ENCODE measurements at regions not wholly inside any gene's neighbourhood (a gene's known extent, or its start where the extent isn't known, plus 50 kb on each side); places are given as distances from the start of the nearest gene placed in this dataset.

DNA sequence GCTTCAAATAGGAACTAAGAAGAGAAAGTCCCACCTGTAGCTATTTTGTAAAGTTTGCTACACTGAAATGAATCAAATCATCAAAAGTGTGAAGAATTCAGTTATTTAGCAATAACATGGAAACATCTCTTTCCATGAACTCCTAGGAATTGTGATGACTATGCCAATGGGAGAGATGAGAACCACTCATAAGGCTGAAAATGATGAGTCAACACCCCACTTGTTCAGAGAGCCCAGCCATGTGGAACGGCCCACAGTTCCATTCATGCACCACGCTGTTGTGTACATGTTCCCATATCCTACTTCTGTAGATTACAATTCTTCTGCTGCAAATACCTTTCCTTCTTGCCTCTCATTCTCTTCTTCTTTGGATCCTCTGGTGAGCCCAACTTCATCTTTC is 645.5 kb upstream of the ID2 start:
- no peak for DNase-seq (ENCODE audit: low read depth)
- TF ChIP-seq, protein P1, sequence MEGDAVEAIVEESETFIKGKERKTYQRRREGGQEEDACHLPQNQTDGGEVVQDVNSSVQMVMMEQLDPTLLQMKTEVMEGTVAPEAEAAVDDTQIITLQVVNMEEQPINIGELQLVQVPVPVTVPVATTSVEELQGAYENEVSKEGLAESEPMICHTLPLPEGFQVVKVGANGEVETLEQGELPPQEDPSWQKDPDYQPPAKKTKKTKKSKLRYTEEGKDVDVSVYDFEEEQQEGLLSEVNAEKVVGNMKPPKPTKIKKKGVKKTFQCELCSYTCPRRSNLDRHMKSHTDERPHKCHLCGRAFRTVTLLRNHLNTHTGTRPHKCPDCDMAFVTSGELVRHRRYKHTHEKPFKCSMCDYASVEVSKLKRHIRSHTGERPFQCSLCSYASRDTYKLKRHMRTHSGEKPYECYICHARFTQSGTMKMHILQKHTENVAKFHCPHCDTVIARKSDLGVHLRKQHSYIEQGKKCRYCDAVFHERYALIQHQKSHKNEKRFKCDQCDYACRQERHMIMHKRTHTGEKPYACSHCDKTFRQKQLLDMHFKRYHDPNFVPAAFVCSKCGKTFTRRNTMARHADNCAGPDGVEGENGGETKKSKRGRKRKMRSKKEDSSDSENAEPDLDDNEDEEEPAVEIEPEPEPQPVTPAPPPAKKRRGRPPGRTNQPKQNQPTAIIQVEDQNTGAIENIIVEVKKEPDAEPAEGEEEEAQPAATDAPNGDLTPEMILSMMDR (conservative IDR thresholded peaks at IDR 0.05; ENCODE audit: low read depth, low read length): no peak
- no peak overlapping the region for H3K4me3 ChIP-seq (ENCODE audit: low read length)

DNA sequence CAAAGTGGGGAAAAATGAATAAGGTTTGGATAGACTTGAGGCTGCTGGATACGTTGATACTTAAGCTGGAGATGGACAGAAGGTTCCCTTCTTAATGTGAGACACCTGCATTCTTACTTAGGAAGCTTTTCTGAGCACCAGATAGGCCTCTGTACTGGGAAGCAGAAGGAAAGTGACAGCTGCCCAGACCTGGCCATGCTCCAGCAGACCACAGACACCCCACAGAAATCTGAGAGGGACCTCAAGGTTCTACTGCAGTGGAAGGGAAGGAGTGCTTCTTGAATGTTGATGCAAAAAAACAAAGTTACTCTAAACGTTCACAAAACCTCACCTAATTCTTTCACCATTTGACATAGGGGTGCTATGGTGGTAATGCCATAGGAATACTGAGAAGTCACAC is 642.1 kb upstream of the ID2 start:
- TF ChIP-seq, protein P1 (conservative IDR thresholded peaks at IDR 0.05; ENCODE audit: low read depth, low read length): no peak

DNA sequence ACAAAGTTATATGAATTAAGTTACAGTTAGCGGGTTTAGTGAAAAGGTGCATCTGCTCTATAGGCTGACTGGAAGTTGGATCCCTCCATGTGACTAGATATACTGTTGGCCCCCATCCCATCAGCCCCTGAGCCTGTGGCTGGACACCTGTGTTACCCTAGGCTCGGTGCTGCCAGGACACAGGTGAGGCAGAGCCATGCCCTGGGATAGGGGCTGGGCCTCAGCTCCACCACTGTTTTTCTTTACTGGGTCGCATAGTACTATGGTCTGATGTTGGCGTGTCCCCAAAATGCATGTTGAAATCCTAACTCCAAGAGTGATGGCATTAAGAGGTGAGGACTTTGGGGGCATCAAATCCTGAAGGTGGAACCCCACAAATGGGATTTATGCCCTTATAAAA is 638.6 kb upstream of the ID2 start:
- no peak for DNase-seq (ENCODE audit: low read depth)
- no peak overlapping the region for H3K4me3 ChIP-seq (ENCODE audit: low read length)
- TF ChIP-seq, protein P1 (conservative IDR thresholded peaks at IDR 0.05; ENCODE audit: low read depth, low read length): no peak

More for the DNA sequence above, 642.1 kb upstream of the ID2 start:
- no peak for DNase-seq (ENCODE audit: low read depth)
- no peak overlapping the region for H3K4me3 ChIP-seq (ENCODE audit: low read length)

DNA sequence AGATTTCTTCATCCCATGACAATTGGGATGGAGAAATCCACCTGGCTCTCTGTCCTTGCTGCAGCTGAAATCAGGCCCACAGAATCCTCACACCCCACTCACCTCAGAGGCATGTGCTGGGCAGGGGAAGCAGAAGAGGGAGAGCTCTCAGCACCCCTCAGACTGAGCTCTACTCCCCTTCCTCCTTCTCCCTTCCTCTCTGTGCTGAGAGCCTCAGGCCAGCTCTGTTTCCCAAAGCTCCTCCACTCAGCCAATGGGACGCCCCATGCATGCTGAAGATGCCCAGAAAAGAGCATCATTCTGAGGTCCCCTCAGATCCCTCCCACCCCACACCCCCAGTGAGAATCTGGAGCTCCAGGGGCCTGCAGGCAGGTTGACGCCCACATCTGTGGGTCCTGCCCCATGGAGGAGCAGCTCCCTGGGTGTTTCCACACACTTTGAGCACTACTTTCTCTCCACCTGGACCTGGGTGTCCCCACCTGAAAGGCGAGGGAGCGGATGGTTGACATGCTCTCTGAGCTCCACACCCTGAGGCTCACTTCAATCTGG is 637.7 kb upstream of the ID2 start:
- H3K4me3 ChIP-seq (ENCODE audit: low read length): no peak overlapping the region
- TF ChIP-seq, protein P1 (conservative IDR thresholded peaks at IDR 0.05; ENCODE audit: low read depth, low read length): no peak
- DNase-seq (ENCODE audit: low read depth): no peak

DNA sequence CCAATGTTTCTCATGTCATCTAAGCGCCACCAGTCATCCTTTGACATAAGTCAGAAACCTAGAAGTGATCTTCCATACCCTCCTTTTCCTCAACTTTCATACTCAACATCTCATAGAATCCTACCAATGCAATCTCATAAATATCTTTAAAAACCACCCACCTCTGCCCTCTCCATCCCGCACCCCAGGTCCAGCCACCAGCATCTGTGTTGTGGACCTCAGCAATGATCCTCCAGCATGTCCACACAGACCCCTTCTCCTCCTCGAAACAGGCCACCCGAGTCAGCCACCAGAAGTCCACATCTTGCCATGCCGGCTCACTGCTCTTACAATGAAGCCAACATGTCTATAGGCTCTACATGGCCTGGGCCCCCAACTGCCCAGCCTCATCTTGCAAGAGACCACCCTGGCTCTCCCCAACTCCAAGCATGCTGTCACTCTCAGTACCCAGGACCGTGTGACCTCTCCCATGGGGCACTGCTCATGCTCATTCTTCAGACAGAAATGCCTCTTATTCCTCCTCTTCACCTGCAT is 636.7 kb upstream of the ID2 start:
- TF ChIP-seq, protein P1 (conservative IDR thresholded peaks at IDR 0.05; ENCODE audit: low read depth, low read length): no peak
- H3K4me3 ChIP-seq (ENCODE audit: low read length): no peak overlapping the region
- no peak for DNase-seq (ENCODE audit: low read depth)

DNA sequence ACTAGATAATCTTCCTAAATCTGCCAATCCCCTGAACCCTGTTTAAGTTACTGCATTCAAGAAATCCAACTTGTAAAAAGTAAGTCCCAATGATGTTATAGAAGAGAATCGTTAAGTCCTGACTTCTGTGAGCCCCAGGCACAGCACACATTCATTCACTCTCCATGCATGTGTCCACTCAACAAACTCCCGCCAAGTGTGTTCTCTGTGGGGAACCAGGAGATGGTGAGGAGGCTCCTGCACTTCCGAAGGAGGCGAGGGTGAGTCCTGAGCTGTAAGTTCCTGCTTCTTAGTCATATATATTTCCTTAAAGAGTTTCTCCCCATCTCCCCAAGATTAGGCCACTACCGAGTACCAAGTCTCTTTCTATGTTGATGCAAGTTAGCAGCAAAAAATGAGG is 635.0 kb upstream of the ID2 start:
- DNase-seq (ENCODE audit: low read depth): no peak
- TF ChIP-seq, protein P1 (conservative IDR thresholded peaks at IDR 0.05; ENCODE audit: low read depth, low read length): no peak
- H3K4me3 ChIP-seq (ENCODE audit: low read length): no peak overlapping the region

DNA sequence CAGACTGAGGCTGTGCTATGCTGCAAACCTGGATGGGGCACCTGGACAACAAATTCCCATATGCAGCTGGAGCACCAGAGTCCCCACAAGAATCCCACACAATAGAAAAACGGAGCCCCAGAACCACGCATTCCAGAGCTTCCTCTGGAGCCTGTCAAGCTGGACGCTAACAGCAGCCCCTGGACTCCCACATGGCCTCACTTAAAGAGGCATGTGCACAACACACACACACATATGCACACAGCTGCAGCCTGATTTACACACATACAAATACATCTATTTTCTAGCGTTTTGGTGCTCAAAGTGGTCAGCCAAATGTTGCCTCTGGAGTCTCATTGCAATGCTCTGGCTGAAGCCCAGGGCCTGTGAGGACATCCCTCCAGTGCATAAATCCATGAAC is 632.7 kb upstream of the ID2 start:
- H3K4me3 ChIP-seq (ENCODE audit: low read length): no peak overlapping the region
- TF ChIP-seq, protein P1 (conservative IDR thresholded peaks at IDR 0.05; ENCODE audit: low read depth, low read length): no peak
- DNase-seq (ENCODE audit: low read depth): no peak

Data from retinal pigment epithelial cell (primary cell).